GM18520 (cell line): ENCODE measurements at regions not wholly inside any gene's neighbourhood (a gene's known extent, or its start where the extent isn't known, plus 50 kb on each side); places are given as distances from the start of the nearest gene placed in this dataset.
"Not testable (repeated sequence)": the region's sequence is repeated elsewhere in the genome, so short reads cannot be mapped to it uniquely, and the experiment has no call there.

Experiments
- ATAC-seq: cut with Tn5 transposase; IDR thresholded peaks from one replicate; pipeline ENCODE4 v1.9.1; 2021; ENCODE audit not compliant: unreplicated experiment

GRCh38 chrX:81857192-81857591 is 655.3 kb downstream of the SH3BGRL start:
- no peak for ATAC-seq

DNA sequence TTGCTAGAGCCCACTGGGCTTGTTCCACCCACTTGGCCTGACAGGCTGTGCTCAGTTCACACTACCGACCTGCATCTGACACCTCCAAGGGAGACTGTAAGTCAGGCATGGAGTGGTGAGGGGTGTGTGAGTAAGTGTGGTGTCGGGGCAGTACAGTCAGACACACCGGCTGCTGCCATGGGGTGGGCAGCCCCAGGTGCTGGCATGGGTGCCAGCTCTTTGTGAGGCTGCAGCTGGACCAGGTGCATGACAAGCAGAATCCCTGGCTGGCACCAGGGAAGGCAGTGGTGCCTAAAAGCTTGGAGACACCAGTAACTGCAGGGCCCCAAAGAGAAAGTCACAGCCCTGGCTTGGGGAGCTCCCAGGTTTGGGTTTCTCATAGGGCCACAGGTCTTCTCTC is 665.0 kb downstream of the SH3BGRL start:
- ATAC-seq, result no peak

DNA sequence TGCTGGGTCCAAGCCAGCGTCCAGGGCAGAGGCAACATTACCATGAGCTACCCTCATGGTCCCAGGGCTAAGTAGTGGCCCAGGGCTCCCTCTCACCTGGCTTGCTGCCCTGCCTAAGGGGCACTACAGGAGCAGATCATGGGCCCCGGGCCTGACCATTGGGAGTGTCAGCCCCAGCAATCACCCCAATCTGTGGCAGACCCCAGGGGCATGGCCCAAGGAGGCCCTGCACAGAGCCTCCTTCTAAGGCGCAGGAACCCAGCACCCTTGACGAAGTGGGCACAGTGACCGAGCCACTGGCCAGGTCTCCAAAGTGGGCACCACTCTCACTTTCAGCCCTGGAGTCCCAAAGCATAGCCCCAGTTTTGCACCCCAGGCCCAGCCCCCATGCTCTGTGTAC is 667.1 kb downstream of the SH3BGRL start:
- no peak for ATAC-seq

DNA sequence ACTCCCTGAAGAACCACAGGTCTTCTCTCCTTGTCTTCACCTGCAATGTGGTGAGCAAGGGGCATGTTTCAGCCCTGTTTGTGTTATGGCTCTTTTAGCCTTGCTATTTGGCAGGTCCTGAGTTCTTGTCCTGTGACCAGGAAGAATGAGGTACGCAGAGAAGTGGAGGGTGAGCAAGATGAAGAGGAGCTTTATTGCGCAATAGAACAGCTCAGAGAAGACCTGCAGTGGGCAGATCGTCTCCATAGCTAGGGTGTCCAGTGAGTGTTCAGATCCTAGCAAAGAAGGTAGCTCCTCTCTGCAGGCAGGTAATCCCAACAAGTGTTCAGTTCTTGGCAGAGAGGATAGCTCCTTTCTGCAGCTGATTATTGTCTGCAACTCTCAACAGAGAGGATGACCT is 672.9 kb downstream of the SH3BGRL start:
- no peak for ATAC-seq

GRCh38 chrX:81875800-81876199 is 673.9 kb downstream of the SH3BGRL start:
- no peak for ATAC-seq

- no peak for ATAC-seq
These were observed 674.5 kb downstream of the SH3BGRL start for GRCh38 chrX:81876437-81876836.

GRCh38 chrX:81890521-81890920 is 688.6 kb downstream of the SH3BGRL start:
- no peak for ATAC-seq

- no peak for ATAC-seq
These were observed 698.6 kb downstream of the SH3BGRL start for GRCh38 chrX:81900522-81900921.

GRCh38 chrX:81925812-81926211 is 723.9 kb downstream of the SH3BGRL start:
- ATAC-seq, result no peak

GRCh38 chrX:81945911-81946310 is 744.0 kb downstream of the SH3BGRL start:
- not testable (repeated sequence) for ATAC-seq

DNA sequence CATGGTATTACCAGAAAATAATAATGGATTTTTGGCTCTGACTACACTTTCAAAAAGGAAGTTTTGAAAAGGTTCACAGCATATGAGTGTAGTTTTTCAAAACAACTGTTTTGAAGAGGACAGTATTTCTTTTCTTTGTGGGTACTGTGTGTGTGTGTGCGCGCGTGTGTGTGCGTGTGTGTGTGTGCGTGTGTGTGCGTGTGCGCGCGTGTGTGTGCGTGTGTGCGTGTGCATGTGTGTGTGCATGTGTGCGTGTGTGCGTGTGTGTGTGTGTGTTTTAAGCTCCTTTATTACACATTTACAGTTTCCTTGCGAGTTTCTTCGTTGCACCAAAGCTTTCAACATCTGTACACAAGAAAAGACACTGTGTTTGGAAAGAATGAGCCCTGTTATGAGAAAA is 755.4 kb downstream of the SH3BGRL start:
- no peak for ATAC-seq

GRCh38 chrX:81957900-81958545 is 756.1 kb downstream of the SH3BGRL start:
- no peak for ATAC-seq

DNA sequence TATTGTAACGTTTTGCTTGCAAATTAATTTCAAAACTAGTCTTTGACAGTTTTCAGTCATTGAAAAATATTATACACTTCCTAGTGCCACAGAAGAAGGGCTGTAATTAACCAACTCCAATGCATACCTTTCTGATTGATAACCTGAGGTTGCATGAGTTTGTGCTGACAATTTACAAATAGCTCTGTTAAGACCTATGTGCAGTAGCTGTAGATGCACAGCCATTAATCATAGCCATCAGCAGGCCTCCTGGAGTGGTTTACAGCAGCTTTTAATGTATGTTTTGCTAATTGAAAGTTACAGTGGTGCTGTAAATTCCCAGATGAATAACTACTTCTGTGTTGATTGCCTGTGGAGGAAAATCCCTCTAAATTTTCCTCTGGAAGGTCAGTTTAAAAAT is 758.1 kb downstream of the SH3BGRL start:
- no peak for ATAC-seq

GRCh38 chrX:81974413-81974812 is 772.5 kb downstream of the SH3BGRL start:
- not testable (repeated sequence) for ATAC-seq

- no peak for ATAC-seq
These were observed 778.1 kb downstream of the SH3BGRL start for GRCh38 chrX:81979806-81980515.

- ATAC-seq, result not testable (repeated sequence)
These were observed 785.3 kb downstream of the SH3BGRL start for GRCh38 chrX:81987217-81987616.

DNA sequence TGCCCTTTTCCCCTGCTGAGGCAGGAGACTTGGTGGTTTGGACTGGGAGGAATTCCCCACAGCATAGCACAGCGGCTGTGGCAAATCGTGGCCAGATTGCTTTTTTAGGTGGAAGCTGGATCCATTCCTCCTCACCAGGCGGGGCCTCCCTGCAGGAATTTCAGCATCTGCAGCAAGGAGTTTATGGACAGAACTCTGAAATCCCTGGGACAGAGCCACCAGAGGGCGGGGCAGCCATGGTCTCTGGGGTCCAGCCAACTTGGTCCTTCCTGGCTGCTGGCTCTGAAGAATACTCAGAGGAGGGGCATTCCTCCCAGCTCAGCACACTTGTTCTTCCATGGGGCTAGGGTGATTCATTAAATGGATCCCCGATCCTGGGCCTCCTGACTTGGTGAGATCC is 794.3 kb downstream of the SH3BGRL start:
- ATAC-seq, result no peak

DNA sequence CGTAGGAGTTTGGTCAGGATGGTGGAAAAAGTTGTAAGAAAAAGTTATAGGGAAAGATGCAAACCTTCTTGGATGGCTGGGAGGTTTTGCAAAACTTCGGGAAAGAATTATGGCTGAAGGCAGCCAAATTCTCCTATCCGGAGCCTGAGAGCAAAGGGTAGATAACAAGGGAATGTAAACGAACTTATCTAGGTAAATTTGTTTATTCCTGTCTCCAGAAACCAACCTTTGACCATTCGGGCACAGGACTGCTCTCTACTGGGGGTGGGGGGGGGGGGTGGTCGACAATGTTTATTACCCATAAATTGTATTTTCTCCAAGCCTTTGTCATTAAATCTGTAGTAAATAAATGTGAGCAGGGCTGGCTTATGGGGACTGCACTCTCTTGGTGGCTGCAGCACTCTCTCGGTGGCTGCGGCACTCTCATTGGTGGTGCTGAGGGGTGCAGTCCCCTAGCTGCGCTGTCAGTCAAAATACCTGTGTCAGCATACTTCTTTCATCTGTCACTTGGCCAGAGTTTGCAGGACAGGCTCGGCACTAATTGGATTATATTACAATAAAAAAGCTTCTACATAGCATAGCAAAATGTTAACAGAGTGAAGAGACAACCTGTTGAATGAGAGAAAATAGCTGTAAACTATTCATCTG is 827.8 kb downstream of the SH3BGRL start:
- no peak for ATAC-seq

- no peak for ATAC-seq
These were observed 829.3 kb downstream of the SH3BGRL start for GRCh38 chrX:82031250-82031649.

DNA sequence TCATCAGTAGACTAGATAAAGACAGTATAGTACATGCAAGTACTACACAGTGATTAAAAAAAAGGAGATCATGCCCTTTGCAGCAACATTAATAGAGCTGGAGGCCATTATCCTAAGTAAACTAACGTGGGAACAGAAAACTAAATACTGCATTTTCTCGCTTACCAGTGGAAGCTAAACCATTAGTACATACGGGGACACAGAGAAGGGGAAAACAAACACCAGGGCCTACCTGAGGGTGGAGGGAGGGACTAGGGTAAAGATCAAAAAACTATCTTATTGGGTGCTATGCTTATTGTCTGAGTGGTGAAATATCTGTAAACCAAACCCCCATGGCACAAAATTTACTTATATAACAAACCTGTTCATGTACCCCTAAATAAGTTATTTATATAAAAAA is 836.9 kb downstream of the SH3BGRL start:
- ATAC-seq, result no peak

- no peak for ATAC-seq
These were observed 839.1 kb downstream of the SH3BGRL start for GRCh38 chrX:82041034-82041433.

DNA sequence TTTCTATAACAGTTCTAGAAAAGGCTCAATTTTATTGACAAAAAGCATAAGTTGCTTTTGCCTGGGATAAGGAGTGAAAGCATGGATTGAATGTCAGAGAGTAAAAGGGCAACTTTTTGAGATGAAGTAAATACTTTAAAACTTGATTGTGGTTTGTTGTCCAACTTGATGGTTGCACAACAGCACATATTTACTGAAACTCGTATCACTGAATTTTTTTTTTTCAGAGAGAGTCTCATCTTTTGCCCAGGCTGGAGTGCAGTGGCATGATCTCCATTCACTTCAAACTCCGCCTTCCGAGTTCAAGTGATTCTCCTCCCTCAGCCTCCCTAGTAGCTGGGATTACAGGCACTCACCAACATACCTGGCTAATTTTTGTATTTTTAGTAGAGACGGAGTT is 856.8 kb downstream of the SH3BGRL start:
- ATAC-seq, result no peak
